ENCODE measurements at regions not wholly inside any gene's neighbourhood (a gene's known extent, or its start where the extent isn't known, plus 50 kb on each side); places are given as distances from the start of the nearest gene placed in this dataset.
"Not testable (repeated sequence)": the region's sequence is repeated elsewhere in the genome, so short reads cannot be mapped to it uniquely, and the experiment has no call there.

DNA sequence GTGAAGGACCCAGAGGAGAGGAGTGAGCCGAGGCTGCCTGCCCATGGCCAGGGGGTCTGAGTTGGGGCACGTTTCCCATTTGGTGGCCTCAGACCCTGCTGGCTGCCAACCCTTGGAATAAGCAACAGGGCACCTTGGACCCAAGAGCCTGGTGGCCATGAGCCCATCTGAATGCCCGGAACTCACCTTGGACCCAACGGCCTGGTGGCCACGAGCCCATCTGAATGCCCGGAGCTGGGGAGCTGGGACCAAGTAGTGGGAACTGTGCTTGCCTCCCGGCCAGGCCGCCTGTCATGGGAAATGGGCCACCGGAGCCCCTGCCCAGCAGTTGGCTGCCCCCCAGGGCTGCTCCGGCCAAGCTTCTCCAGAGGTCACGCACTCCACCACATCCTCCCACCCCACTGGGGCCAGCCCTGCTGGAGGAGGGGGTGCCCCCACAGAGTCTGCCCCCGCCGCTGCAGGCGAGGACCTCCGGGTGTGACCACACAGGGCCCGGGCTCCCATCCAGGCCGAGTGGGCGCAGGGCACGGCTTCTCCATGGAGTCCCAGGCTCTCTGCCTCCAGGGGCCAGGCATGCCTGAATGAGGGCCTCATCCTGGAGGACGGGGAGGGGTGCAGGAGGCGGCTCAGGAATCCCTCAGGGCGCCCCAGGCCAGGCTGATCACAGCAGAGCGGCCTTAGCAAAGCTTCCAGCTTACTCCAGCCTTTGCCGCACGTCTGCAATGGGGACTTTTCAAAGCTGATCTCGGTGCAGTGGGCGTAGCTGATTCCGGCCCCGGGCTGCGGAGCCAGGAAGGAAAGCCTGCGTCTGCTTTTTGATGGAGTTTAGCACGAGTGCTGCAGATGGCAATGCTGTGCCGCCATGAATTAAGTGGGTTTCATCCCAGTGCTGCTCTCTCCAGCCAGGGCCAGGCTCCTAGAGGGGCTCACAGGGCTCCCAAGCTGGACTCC is 146.3 kb downstream of the LAT start:
- H3K9me2 ChIP-seq (replicated peaks; ENCODE audit: insufficient read depth, low read length); H3K79me2 ChIP-seq (ENCODE audit: insufficient read depth, low read length); H3K4me2 ChIP-seq (ENCODE audit: low read depth, low read length, poor library complexity, severe bottlenecking); H2AFZ ChIP-seq (ENCODE audit: low read depth, low read length, severe bottlenecking); H3F3A ChIP-seq (ENCODE audit: insufficient read depth); H3K27ac ChIP-seq (ENCODE audit: low read depth, low read length); H3K9me3 ChIP-seq (ENCODE audit: insufficient read depth, low read length); H3K27me3 ChIP-seq (ENCODE audit: low read length); H3K36me3 ChIP-seq (ENCODE audit: low read length); H3K4me3 ChIP-seq (ENCODE audit: insufficient read depth, low read length, poor library complexity, severe bottlenecking); H4K20me1 ChIP-seq (ENCODE audit: low read depth, low read length); H3K9ac ChIP-seq (ENCODE audit: low read length): not testable (repeated sequence)

- not testable (repeated sequence) for H3K9ac ChIP-seq (ENCODE audit: low read length); H3K4me3 ChIP-seq (ENCODE audit: insufficient read depth, low read length, poor library complexity, severe bottlenecking); H3K27ac ChIP-seq (ENCODE audit: low read depth, low read length); H2AFZ ChIP-seq (ENCODE audit: low read depth, low read length, severe bottlenecking); H3K4me2 ChIP-seq (ENCODE audit: low read depth, low read length, poor library complexity, severe bottlenecking); H3K27me3 ChIP-seq (ENCODE audit: low read length); H3F3A ChIP-seq (ENCODE audit: insufficient read depth); H4K20me1 ChIP-seq (ENCODE audit: low read depth, low read length); H3K36me3 ChIP-seq (ENCODE audit: low read length); H3K79me2 ChIP-seq (ENCODE audit: insufficient read depth, low read length); H3K9me2 ChIP-seq (replicated peaks; ENCODE audit: insufficient read depth, low read length); H3K9me3 ChIP-seq (ENCODE audit: insufficient read depth, low read length)
These were observed 145.4 kb downstream of the LAT start for GRCh38 chr16:29130131-29130711.

DNA sequence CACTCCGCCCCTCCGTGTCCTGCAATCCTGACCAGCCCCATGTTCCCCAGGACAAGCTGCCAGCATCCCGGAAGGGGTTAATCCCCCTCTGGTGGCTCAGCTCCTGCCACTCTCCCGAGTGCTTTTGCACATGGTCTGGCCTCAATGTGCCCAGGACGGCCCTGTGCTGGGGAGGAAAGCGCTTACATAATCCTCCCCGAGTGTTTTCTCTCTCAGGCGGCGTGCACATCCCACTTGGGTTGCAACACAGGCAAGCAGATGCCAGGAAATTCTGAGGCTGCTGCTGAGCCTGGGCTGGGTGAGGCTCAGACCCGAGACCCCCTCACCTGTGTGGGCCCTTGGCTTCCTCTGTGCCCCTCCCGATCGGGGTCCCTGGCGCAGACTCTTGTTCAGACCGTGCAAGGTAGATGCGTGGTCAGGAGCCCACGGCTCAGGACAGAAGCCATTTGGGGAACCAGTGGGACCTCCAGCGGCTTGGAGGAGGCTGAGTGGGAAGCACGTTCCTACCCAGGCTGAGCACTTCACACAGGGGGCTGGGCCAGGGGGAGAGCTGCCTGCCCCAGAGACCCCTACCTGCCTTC is 144.7 kb downstream of the LAT start:
- not testable (repeated sequence) for H2AFZ ChIP-seq (ENCODE audit: low read depth, low read length, severe bottlenecking); H3K9me2 ChIP-seq (replicated peaks; ENCODE audit: insufficient read depth, low read length); H3K4me2 ChIP-seq (ENCODE audit: low read depth, low read length, poor library complexity, severe bottlenecking); H3K9ac ChIP-seq (ENCODE audit: low read length); H4K20me1 ChIP-seq (ENCODE audit: low read depth, low read length); H3F3A ChIP-seq (ENCODE audit: insufficient read depth); H3K4me3 ChIP-seq (ENCODE audit: insufficient read depth, low read length, poor library complexity, severe bottlenecking); H3K27me3 ChIP-seq (ENCODE audit: low read length); H3K27ac ChIP-seq (ENCODE audit: low read depth, low read length); H3K9me3 ChIP-seq (ENCODE audit: insufficient read depth, low read length); H3K36me3 ChIP-seq (ENCODE audit: low read length); H3K79me2 ChIP-seq (ENCODE audit: insufficient read depth, low read length)

DNA sequence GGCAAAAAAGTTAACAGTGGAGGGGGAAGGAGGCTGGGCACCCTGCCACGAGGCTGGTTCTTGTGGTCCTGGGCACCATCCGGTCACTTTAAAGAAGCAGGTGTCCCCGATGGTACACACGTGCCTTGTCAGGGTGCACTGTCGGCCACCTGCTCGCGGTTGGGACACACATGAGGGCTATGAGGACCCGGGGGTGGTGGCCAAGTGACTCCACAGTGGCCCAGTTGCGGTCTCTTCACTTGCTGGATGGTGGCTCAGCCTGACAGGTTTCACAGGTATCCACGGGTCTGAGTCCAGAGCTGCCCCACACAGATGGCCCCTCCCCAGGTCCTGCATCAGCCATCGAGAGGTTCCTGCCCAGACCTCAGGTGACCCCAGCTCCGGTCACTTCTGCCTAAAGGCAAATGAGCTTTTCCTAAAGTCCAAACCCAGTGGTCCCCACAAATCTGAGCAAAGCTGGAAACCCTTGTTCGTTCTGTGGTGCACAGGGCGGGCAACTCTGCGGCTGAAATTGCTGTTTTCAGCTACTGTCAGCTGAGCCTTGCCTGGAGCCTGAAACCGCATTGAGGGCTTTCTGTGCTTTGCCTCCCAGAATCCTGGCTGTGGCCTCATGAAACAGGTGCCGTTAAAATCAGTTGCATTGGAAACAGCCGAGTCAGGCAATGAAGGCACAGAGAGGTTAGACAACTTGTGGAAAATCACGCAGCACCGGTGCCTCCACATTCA is 144.0 kb downstream of the LAT start:
- H3K36me3 ChIP-seq (ENCODE audit: low read length); H4K20me1 ChIP-seq (ENCODE audit: low read depth, low read length); H3K27me3 ChIP-seq (ENCODE audit: low read length); H3F3A ChIP-seq (ENCODE audit: insufficient read depth); H3K9me2 ChIP-seq (replicated peaks; ENCODE audit: insufficient read depth, low read length); H3K27ac ChIP-seq (ENCODE audit: low read depth, low read length); H3K4me2 ChIP-seq (ENCODE audit: low read depth, low read length, poor library complexity, severe bottlenecking); H2AFZ ChIP-seq (ENCODE audit: low read depth, low read length, severe bottlenecking); H3K9ac ChIP-seq (ENCODE audit: low read length); H3K4me3 ChIP-seq (ENCODE audit: insufficient read depth, low read length, poor library complexity, severe bottlenecking); H3K9me3 ChIP-seq (ENCODE audit: insufficient read depth, low read length); H3K79me2 ChIP-seq (ENCODE audit: insufficient read depth, low read length): not testable (repeated sequence)

DNA sequence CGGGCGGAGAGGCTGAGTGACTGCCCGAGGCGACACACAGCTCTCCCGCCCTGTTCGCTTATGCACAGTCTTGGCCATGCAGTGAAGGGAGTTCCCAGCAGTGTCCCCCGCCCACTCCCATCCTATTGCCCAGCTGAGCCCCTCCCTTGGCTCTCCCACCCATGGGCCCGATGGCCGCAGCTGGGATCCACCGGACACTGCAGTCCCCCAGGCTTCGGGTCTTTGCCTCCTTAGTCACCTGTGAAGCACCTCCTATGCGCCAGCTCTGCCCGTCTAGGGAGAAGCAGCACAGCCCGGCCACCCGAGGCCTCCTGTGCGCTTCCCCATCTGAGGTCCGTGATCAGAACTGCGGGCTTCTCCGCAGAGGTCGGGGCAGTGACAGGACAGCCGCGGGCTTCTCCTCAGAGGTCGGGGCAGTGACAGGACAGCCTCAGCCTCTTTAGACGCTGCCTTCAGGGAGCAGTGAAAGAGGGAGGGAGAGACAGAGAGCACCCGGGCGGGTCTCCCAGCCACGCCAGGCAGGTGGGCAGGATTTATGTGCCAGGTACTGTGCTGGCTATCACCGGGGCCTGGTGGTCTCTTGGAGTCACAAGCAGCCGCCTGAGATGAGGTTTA is 143.1 kb downstream of the LAT start:
- not testable (repeated sequence) for H3K27ac ChIP-seq (ENCODE audit: low read depth, low read length); H4K20me1 ChIP-seq (ENCODE audit: low read depth, low read length); H3K79me2 ChIP-seq (ENCODE audit: insufficient read depth, low read length); H3K27me3 ChIP-seq (ENCODE audit: low read length); H3K4me3 ChIP-seq (ENCODE audit: insufficient read depth, low read length, poor library complexity, severe bottlenecking); H2AFZ ChIP-seq (ENCODE audit: low read depth, low read length, severe bottlenecking); H3K4me2 ChIP-seq (ENCODE audit: low read depth, low read length, poor library complexity, severe bottlenecking); H3K36me3 ChIP-seq (ENCODE audit: low read length); H3K9me3 ChIP-seq (ENCODE audit: insufficient read depth, low read length); H3K9ac ChIP-seq (ENCODE audit: low read length); H3K9me2 ChIP-seq (replicated peaks; ENCODE audit: insufficient read depth, low read length); H3F3A ChIP-seq (ENCODE audit: insufficient read depth)
